Activated naive CD4-positive, alpha-beta T cell treated with anti-CD3 and anti-CD28 coated beads for 36 hours (primary cell): ENCODE measurements at regions not wholly inside any gene's neighbourhood (a gene's known extent, or its start where the extent isn't known, plus 50 kb on each side); places are given as distances from the start of the nearest gene placed in this dataset.
"Not testable (repeated sequence)": the region's sequence is repeated elsewhere in the genome, so short reads cannot be mapped to it uniquely, and the experiment has no call there.

Experiments used
- CTCF ChIA-PET: fragments of 350-600 bp; sonication (Branson Sonifier 250); formaldehyde crosslinking; loops from one replicate; lab custom pipeline; 2021; ENCODE audit warnings: antibody characterized with exemption; lab: Charles Lee
- DNase-seq: peaks from one replicate; pipeline ENCODE4 v3.0.0-alpha.2; 2020
- H3K27ac Mint-ChIP-seq: one replicate; pipeline ENCODE4 v1.8.0; 2021; ENCODE audit warnings: mild to moderate bottlenecking, mixed read lengths
- H3K27me3 Mint-ChIP-seq: one replicate; pipeline ENCODE4 v1.8.0; 2021; ENCODE audit warnings: low read depth, mixed read lengths
- H3K36me3 Mint-ChIP-seq: one replicate; pipeline ENCODE4 v1.8.0; 2021; ENCODE audit warnings: low read depth, mixed read lengths
- H3K4me1 Mint-ChIP-seq: one replicate; pipeline ENCODE4 v1.8.0; 2021; ENCODE audit warnings: low read depth, mixed read lengths
- H3K4me3 Mint-ChIP-seq: one replicate; pipeline ENCODE4 v1.8.0; 2021; ENCODE audit warnings: mild to moderate bottlenecking, moderate library complexity, mixed read lengths
- H3K9me3 Mint-ChIP-seq: one replicate; pipeline ENCODE4 v1.8.0; 2021; ENCODE audit warnings: mixed read lengths
- intact Hi-C: fragments of 100-400 bp; cut with micrococcal nuclease; formaldehyde crosslinking; loops from one replicate; pipeline ENCODE4 v1.15.1; 2023

GRCh38 chr5:124043456-124043855 lies 531.5 kb downstream of the CSNK1G3 start:
- no peak overlapping the region for H3K4me3 Mint-ChIP-seq
- no peaks in the 10 kb centered on the region for H3K36me3 Mint-ChIP-seq
- H3K27me3 Mint-ChIP-seq: no peaks in the 10 kb centered on the region
- H3K4me1 Mint-ChIP-seq: no peaks in the 10 kb centered on the region
- CTCF ChIA-PET: no interaction called here
- DNase-seq: no peak
- H3K27ac Mint-ChIP-seq: no peak overlapping the region
- intact Hi-C loops: no loop called here
- H3K9me3 Mint-ChIP-seq: no peaks in the 10 kb centered on the region

DNA sequence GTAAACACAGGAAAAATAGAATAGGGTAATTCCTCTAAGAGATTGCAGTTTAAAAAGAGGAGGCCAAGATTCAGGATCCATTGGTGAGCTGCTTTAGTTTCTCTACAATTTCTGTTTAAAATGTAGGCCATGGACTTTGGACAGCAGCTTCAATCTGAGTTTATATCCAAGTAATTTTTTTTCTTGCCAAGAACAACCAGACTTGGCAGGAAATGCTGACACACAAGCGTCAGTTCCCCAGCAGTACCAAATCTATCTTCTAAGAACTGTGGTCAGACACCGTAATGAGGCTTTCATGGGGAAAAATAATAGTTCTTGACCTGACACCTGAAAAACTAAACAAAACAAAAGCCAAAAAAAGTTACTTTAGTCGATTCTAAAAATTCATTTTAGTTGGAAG lies 528.8 kb downstream of the CSNK1G3 start:
- Mint-ChIP-seq H3K4me3 (no peak overlapping the region), H3K27ac (no peak overlapping the region), H3K36me3 (no peaks in the 10 kb centered on the region), H3K4me1 (no peaks in the 10 kb centered on the region), H3K9me3 (no peaks in the 10 kb centered on the region), H3K27me3 (no peaks in the 10 kb centered on the region)
- no peak for DNase-seq
- CTCF ChIA-PET: interaction anchor here (0.6 kb wide), 1 partner anchor 92 kb away, joined by 3 read pairs; no protein-coding TSS in a partner anchor
- intact Hi-C loops: no loop called here

- intact Hi-C loops: no loop called here
- H3K9me3 Mint-ChIP-seq: no peaks in the 10 kb centered on the region
- no peak overlapping the region for H3K4me3 Mint-ChIP-seq
- H3K27me3 Mint-ChIP-seq: no peaks in the 10 kb centered on the region
- no peaks in the 10 kb centered on the region for H3K36me3 Mint-ChIP-seq
- no peak overlapping the region for H3K27ac Mint-ChIP-seq
- CTCF ChIA-PET: no interaction called here
- no peaks in the 10 kb centered on the region for H3K4me1 Mint-ChIP-seq
- no peak for DNase-seq
Measured at GRCh38 chr5:124039410-124039809, 527.4 kb downstream of the CSNK1G3 start.

- DNase-seq: no peak
- H3K4me3 Mint-ChIP-seq: no peak overlapping the region
- H3K27ac Mint-ChIP-seq: no peak overlapping the region
- H3K36me3 Mint-ChIP-seq: no peaks in the 10 kb centered on the region
- intact Hi-C loops: no loop called here
- H3K9me3 Mint-ChIP-seq: no peaks in the 10 kb centered on the region
- H3K4me1 Mint-ChIP-seq: no peaks in the 10 kb centered on the region
- no peaks in the 10 kb centered on the region for H3K27me3 Mint-ChIP-seq
- CTCF ChIA-PET: no interaction called here
Measured at GRCh38 chr5:124036786-124037185, 524.8 kb downstream of the CSNK1G3 start.

GRCh38 chr5:124034963-124035362 lies 523.0 kb downstream of the CSNK1G3 start:
- no peaks in the 10 kb centered on the region for H3K27me3 Mint-ChIP-seq
- intact Hi-C loops: no loop called here

DNA sequence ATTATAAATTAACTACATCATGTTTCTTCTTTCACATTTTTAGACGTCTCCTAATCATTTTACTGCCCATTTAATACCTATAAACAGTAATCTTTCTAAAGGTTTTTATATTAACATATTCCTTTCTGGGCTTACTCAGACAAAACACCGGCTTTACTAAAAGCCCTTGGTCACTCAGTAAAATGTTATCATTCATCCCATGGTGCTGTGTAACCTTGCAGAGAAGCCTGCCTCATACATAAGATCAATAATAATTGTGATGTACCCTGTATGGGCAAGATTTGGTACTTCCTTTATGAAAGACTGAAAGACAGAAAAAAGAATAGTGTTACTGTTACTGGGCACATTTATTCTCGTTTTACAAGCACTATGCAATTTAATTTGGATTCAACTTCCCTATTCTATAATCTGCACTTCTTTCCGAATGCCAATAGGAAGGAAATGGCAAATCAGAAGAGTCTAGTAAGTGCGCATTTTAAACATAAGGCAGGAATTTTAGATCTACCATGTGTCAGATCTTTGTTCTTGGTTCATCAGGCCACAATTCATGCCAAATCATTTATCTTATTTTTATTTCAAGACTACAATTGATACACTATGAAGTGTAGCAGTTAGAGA lies 522.2 kb downstream of the CSNK1G3 start:
- Mint-ChIP-seq H3K4me3 (no peak overlapping the region), H3K27ac (no peak overlapping the region), H3K27me3 (no peaks in the 10 kb centered on the region), H3K4me1 (no peaks in the 10 kb centered on the region), H3K36me3 (no peaks in the 10 kb centered on the region), H3K9me3 (no peaks in the 10 kb centered on the region)
- no peak for DNase-seq
- CTCF ChIA-PET: no interaction called here
- intact Hi-C loops: no loop called here

More at GRCh38 chr5:124034963-124035362, 523.0 kb downstream of the CSNK1G3 start:
- Mint-ChIP-seq H3K4me1 (no peaks in the 10 kb centered on the region), H3K27ac (no peak overlapping the region), H3K9me3 (no peaks in the 10 kb centered on the region), H3K4me3 (no peak overlapping the region), H3K36me3 (no peaks in the 10 kb centered on the region)
- CTCF ChIA-PET: no interaction called here
- DNase-seq: no peak

DNA sequence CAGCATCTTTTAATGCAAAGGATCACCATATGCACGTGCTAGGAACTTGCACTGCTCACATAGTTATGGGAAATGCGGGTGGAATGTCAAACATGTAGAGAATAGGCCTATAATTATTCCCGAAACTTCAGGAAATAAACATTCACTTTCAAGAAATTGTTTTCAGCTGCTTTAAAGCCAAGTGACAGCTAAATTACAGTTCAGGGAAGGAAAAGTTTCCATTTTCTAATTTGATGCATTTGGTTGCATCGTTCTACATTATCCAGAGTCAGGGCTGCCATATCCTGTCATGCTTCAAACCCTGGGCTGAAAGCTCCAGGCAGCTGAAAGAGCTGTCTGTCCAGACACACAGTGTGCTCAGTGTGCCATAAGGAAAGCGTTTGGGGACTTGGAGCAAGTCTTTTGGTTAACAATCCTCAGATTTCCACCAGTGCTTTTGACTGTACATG lies 518.1 kb downstream of the CSNK1G3 start:
- Mint-ChIP-seq H3K27me3 (no peaks in the 10 kb centered on the region), H3K36me3 (no peaks in the 10 kb centered on the region), H3K4me1 (no peaks in the 10 kb centered on the region), H3K4me3 (no peak overlapping the region), H3K27ac (no peak overlapping the region), H3K9me3 (no peaks in the 10 kb centered on the region)
- DNase-seq: no peak
- CTCF ChIA-PET: no interaction called here
- intact Hi-C loops: no loop called here

DNA sequence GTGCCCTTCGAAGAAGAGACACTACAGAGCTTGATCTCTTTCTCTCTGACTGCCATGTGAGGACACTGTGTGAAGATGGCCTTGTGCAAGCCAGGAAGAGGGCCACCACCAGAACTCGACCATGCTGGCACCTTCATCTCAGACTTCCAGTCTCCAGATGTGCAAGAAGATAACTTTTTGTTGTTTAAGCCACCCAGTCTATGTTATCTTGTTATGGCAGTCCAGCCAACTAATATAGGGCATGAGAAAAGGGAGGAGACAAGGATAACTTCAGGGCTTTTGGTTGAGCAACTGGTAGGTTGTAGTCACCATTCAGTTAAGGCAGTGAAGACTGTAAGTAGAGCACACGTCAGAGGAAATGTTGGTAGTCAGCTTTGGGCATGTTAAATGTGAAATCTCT lies 515.5 kb downstream of the CSNK1G3 start:
- no peaks in the 10 kb centered on the region for H3K27me3 Mint-ChIP-seq
- H3K9me3 Mint-ChIP-seq: no peaks in the 10 kb centered on the region
- intact Hi-C loops: no loop called here
- no peak overlapping the region for H3K4me3 Mint-ChIP-seq
- no peak overlapping the region for H3K27ac Mint-ChIP-seq
- CTCF ChIA-PET: no interaction called here
- H3K4me1 Mint-ChIP-seq: no peaks in the 10 kb centered on the region
- no peaks in the 10 kb centered on the region for H3K36me3 Mint-ChIP-seq
- DNase-seq: no peak

DNA sequence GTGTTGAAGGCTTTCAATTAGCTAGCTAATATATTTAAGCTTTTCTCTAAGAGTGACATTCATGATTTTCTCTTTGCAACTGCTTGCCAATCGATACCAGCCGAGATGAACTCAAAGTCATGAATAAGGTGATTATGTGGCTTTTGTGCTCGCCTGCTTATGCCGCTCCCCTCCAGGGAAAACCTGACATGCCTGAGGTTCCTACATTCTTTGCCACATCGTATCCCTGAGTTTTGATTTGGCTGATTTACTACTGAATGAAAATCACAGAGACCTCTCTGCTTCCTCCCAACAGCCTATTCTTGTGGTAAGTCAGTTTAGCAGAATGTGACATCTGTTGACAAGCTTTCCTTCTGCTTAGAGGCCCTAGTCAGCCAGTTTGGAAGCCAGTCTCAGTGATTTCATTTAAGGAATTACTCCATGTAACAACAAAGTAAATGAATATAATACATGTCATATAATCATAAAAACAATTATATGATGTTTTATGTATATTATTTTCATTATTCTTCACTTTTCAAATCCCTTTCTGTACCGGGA lies 513.4 kb downstream of the CSNK1G3 start:
- H3K27ac Mint-ChIP-seq: no peak overlapping the region
- H3K4me1 Mint-ChIP-seq: no peaks in the 10 kb centered on the region
- no peaks in the 10 kb centered on the region for H3K36me3 Mint-ChIP-seq
- no peak for DNase-seq
- CTCF ChIA-PET: no interaction called here
- H3K4me3 Mint-ChIP-seq: no peak overlapping the region
- intact Hi-C loops: no loop called here
- no peaks in the 10 kb centered on the region for H3K27me3 Mint-ChIP-seq
- H3K9me3 Mint-ChIP-seq: no peaks in the 10 kb centered on the region

DNA sequence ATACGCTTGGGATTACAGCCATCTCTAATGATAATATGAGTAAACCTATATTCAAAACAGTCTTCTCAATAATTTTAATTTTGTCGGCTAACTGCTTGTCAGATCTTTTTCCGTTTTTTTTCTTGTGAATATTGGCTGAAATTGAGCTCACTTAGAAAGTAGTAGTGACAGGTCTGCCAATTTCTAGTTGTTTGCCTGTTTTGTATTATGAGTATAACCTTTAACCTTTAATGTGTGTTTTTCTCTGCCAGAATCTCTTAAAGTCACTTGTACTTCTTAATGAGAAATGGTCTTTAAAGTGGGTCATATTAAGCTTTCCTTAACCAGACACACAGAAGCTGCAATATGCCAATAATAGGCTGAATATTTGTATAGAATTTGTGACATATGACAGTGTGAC lies 511.0 kb downstream of the CSNK1G3 start:
- DNase-seq: no peak
- H3K36me3 Mint-ChIP-seq: no peaks in the 10 kb centered on the region
- no peak overlapping the region for H3K27ac Mint-ChIP-seq
- CTCF ChIA-PET: no interaction called here
- no peaks in the 10 kb centered on the region for H3K4me1 Mint-ChIP-seq
- H3K4me3 Mint-ChIP-seq: no peak overlapping the region
- intact Hi-C loops: no loop called here
- H3K27me3 Mint-ChIP-seq: no peaks in the 10 kb centered on the region
- H3K9me3 Mint-ChIP-seq: no peaks in the 10 kb centered on the region

- Mint-ChIP-seq H3K9me3 (no peaks in the 10 kb centered on the region), H3K4me3 (no peak overlapping the region), H3K36me3 (no peaks in the 10 kb centered on the region), H3K27me3 (no peaks in the 10 kb centered on the region), H3K4me1 (no peaks in the 10 kb centered on the region), H3K27ac (no peak overlapping the region)
- intact Hi-C loops: no loop called here
- no peak for DNase-seq
- CTCF ChIA-PET: no interaction called here
Measured at GRCh38 chr5:124021776-124022175, 509.8 kb downstream of the CSNK1G3 start.

DNA sequence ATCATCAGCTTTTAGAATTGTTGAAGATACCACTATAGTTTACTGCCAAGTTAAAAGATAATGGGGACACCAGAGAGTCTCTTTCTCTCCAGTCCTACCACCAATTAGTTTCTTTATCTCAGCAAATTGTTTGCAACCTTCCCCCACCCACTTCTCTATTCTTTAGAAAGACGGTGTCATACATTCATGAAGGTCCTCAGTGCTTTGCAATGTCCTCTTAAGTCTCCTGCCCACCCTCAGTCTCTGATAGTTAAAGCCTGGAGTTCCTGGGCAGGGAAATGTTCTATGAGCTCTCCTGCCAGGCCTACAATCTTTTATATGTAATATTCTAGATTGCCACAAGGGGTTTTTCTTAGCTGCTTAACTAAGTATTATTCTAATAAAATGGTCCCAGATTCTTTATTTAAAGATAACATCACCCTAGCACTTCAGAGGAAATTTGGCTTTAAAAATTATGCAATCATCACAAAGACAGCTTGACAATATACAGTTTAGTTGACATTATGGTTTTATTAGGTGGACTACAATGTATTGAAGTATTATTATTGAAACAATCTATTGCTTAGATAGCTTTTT lies 509.2 kb downstream of the CSNK1G3 start:
- no peak for DNase-seq
- no peaks in the 10 kb centered on the region for H3K36me3 Mint-ChIP-seq
- H3K27me3 Mint-ChIP-seq: no peaks in the 10 kb centered on the region
- H3K4me1 Mint-ChIP-seq: no peaks in the 10 kb centered on the region
- no peak overlapping the region for H3K4me3 Mint-ChIP-seq
- CTCF ChIA-PET: no interaction called here
- no peak overlapping the region for H3K27ac Mint-ChIP-seq
- intact Hi-C loops: no loop called here
- H3K9me3 Mint-ChIP-seq: no peaks in the 10 kb centered on the region

DNA sequence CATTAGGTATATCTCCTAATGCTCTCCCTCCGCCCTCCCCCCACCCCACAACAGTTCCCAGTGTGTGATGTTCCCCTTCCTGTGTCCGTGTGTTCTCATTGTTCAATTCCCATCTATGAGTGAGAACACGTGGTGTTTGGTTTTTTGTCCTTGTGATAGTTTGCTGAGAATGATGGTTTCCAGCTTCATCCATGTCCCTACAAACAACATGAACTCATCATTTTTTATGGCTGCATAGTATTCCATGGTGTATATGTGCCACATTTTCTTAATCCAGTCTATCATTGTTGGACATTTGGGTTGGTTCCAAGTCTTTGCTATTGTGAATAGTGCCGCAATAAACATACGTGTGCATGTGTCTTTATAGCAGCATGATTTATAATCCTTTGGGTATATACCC lies 505.3 kb downstream of the CSNK1G3 start:
- CTCF ChIA-PET, DNase-seq, H3K27ac Mint-ChIP-seq, H3K36me3 Mint-ChIP-seq, H3K27me3 Mint-ChIP-seq, intact Hi-C loops, H3K9me3 Mint-ChIP-seq, H3K4me3 Mint-ChIP-seq, H3K4me1 Mint-ChIP-seq: not testable (repeated sequence)
